ENCODE measurements at regions not wholly inside any gene's neighbourhood (a gene's known extent, or its start where the extent isn't known, plus 50 kb on each side); places are given as distances from the start of the nearest gene placed in this dataset.

- H3K27me3 ChIP-seq (replicated peaks) = no peaks in the 10 kb centered on the region
These were observed 212.8 kb downstream of the NXNL2 start for GRCh38 chr9:88747768-88748167.

GRCh38 chr9:88748566-88749261, 213.7 kb downstream of the NXNL2 start:
- peak; percentile 84 for DNase-seq
- in situ Hi-C loops (cut with HindIII; ENCODE audit: low pct_ligation_motif_present, low sequenced_read_pairs) = no loop called here
- no peaks in the 10 kb centered on the region for H3K27me3 ChIP-seq (replicated peaks)
- H3K4me3 ChIP-seq (ENCODE audit: low read depth, low read length) = no peak overlapping the region
- TF ChIP-seq CTCF (IDR thresholded peaks at IDR 0.05; ENCODE audit: low read depth, low read length, missing control alignments) = no peak
- H3K36me3 ChIP-seq (replicated peaks) = no peaks in the 10 kb centered on the region
- H3K27ac ChIP-seq = peak overlapping the region; percentile 91

More at GRCh38 chr9:88747768-88748167, 212.8 kb downstream of the NXNL2 start:
- H3K27ac ChIP-seq = peak overlapping the region; percentile 91
- H3K4me3 ChIP-seq (ENCODE audit: low read depth, low read length) = no peak overlapping the region
- in situ Hi-C loops (cut with HindIII; ENCODE audit: low pct_ligation_motif_present, low sequenced_read_pairs) = no loop called here
- DNase-seq = peak; percentile 98
- H3K36me3 ChIP-seq (replicated peaks) = no peaks in the 10 kb centered on the region
- peak; percentile 16 for TF ChIP-seq CTCF (IDR thresholded peaks at IDR 0.05; ENCODE audit: low read depth, low read length, missing control alignments)

GRCh38 chr9:88749420-88749819, 214.4 kb downstream of the NXNL2 start:
- Histone ChIP-seq H3K27me3 (replicated peaks) (no peaks in the 10 kb centered on the region), H3K4me3 (ENCODE audit: low read depth, low read length) (no peak overlapping the region), H3K27ac (peak overlapping the region; percentile 91), H3K36me3 (replicated peaks) (no peaks in the 10 kb centered on the region)
- DNase-seq = peak; percentile 86
- in situ Hi-C loops (cut with HindIII; ENCODE audit: low pct_ligation_motif_present, low sequenced_read_pairs) = no loop called here
- no peak for TF ChIP-seq CTCF (IDR thresholded peaks at IDR 0.05; ENCODE audit: low read depth, low read length, missing control alignments)

GRCh38 chr9:88750832-88751360, 215.9 kb downstream of the NXNL2 start:
- in situ Hi-C loops (cut with HindIII; ENCODE audit: low pct_ligation_motif_present, low sequenced_read_pairs) = no loop called here

GRCh38 chr9:88751781-88752180, 216.8 kb downstream of the NXNL2 start:
- in situ Hi-C loops (cut with HindIII; ENCODE audit: low pct_ligation_motif_present, low sequenced_read_pairs) = no loop called here
- no peaks in the 10 kb centered on the region for H3K27me3 ChIP-seq (replicated peaks)
- no peak for TF ChIP-seq CTCF (IDR thresholded peaks at IDR 0.05; ENCODE audit: low read depth, low read length, missing control alignments)
- no peaks in the 10 kb centered on the region for H3K36me3 ChIP-seq (replicated peaks)
- DNase-seq = no peak
- H3K4me3 ChIP-seq (ENCODE audit: low read depth, low read length) = no peak overlapping the region
- no peak overlapping the region for H3K27ac ChIP-seq

More at GRCh38 chr9:88750832-88751360, 215.9 kb downstream of the NXNL2 start:
- Histone ChIP-seq H3K27me3 (replicated peaks) (no peaks in the 10 kb centered on the region), H3K4me3 (ENCODE audit: low read depth, low read length) (no peak overlapping the region), H3K36me3 (replicated peaks) (no peaks in the 10 kb centered on the region), H3K27ac (no peak overlapping the region)
- no peak for DNase-seq
- TF ChIP-seq CTCF (IDR thresholded peaks at IDR 0.05; ENCODE audit: low read depth, low read length, missing control alignments) = no peak

Data from brain microvascular endothelial cell (primary cell).